Mucosa of descending colon (tissue), 3 donors: ENCODE measurements at regions not wholly inside any gene's neighbourhood (a gene's known extent, or its start where the extent isn't known, plus 50 kb on each side); places are given as distances from the start of the nearest gene placed in this dataset.

Experiments used
- ATAC-seq: fragments of 200-7000 bp; cut with Tn5 transposase; one replicate; pipeline ENCODE4 v1.9.1; 2020; ENCODE audit warnings: mild to moderate bottlenecking, moderate library complexity
- DNase-seq, 3 donors: peaks; one replicate each; pipeline ENCODE4 v3.0.0-alpha.2; 2020
- H3K36me3 ChIP-seq: fragments of 200-600 bp; one replicate; pipeline ENCODE4 v1.8.0; 2021; ENCODE audit warnings: low read depth, mild to moderate bottlenecking
- H3K4me1 ChIP-seq: fragments of 200-600 bp; one replicate; pipeline ENCODE4 v1.8.0; 2021; ENCODE audit warnings: low read depth, mild to moderate bottlenecking
- H3K4me3 ChIP-seq: fragments of 200-600 bp; one replicate; pipeline ENCODE4 v1.8.0; 2021; ENCODE audit warnings: mild to moderate bottlenecking
- H3K9me3 ChIP-seq: fragments of 200-600 bp; one replicate; pipeline ENCODE4 v1.8.0; 2021; ENCODE audit warnings: mild to moderate bottlenecking
- CTCF ChIP-seq: fragments of 200-600 bp; IDR thresholded peaks from one replicate; pipeline ENCODE4 v1.8.0; 2022; ENCODE audit warnings: antibody characterized with exemption, mild to moderate bottlenecking
- intact Hi-C, 2 donors: fragments of 100-400 bp; cut with DNase I in 1 of 2; cut with micrococcal nuclease in 1 of 2; formaldehyde crosslinking; loops; one replicate each; pipeline versions ENCODE4 v1.11.0 to v1.11.1; 2022; cut with DNase I, micrococcal nuclease
- donor health status: DM: no; HTN: no; CAD: no; lungs with moderate emphysema.
- donor health status: DM: no; HTN: no; CAD: no.
- donor health status: DM: no; HTN: yes; CAD: no.

DNA sequence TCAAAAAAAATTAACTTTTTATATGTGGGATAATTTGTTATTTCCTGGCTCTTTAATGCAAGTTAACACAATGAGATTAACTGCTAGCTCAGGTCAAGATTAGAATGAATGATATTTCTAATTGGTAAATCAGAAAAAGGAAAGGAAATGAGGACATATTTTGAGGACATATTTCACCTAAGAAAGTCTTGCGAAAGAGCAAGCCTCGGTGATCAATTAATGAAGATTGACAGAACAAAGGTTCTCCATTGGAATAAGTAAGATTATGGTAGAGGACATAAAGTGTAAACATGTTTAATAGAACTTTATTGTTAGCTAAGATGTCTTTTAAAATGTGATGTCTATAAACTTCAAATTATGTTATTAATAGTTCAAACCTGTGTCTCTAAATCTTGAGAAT, 1617.8 kb downstream of the KCNT2 start:
- Histone ChIP-seq H3K36me3 (no peaks in the 10 kb centered on the region), H3K4me3 (no peak overlapping the region), H3K9me3 (no peaks in the 10 kb centered on the region), H3K4me1 (no peaks in the 10 kb centered on the region)
- ATAC-seq (no peak), DNase-seq (no peak)
- no peak for TF ChIP-seq CTCF
- intact Hi-C loops = no loop called here

GRCh38 chr1:194975913-194976312, 1632.3 kb downstream of the KCNT2 start:
- TF ChIP-seq CTCF = no peak
- no peaks in the 10 kb centered on the region for H3K9me3 ChIP-seq
- no peaks in the 10 kb centered on the region for H3K36me3 ChIP-seq

GRCh38 chr1:194968916-194969315, 1639.3 kb downstream of the KCNT2 start:
- Histone ChIP-seq H3K36me3 (no peaks in the 10 kb centered on the region), H3K4me3 (no peak overlapping the region), H3K4me1 (no peaks in the 10 kb centered on the region), H3K9me3 (no peaks in the 10 kb centered on the region)
- ATAC-seq = no peak
- DNase-seq = no peak
- intact Hi-C loops = no loop called here
- no peak for TF ChIP-seq CTCF

More at GRCh38 chr1:194975913-194976312, 1632.3 kb downstream of the KCNT2 start:
- intact Hi-C loops = no loop called here
- H3K4me1 ChIP-seq = no peaks in the 10 kb centered on the region
- no peak overlapping the region for H3K4me3 ChIP-seq
- no peak for DNase-seq
- ATAC-seq = no peak

GRCh38 chr1:194959795-194960194, 1648.4 kb downstream of the KCNT2 start:
- no peak for TF ChIP-seq CTCF
- no peak for DNase-seq
- Histone ChIP-seq H3K4me1 (no peaks in the 10 kb centered on the region), H3K36me3 (no peaks in the 10 kb centered on the region), H3K4me3 (no peak overlapping the region), H3K9me3 (no peaks in the 10 kb centered on the region)
- ATAC-seq = no peak
- intact Hi-C loops = no loop called here

GRCh38 chr1:194952171-194952570, 1656.1 kb downstream of the KCNT2 start:
- no peaks in the 10 kb centered on the region for H3K4me1 ChIP-seq
- intact Hi-C loops = no loop called here

More at GRCh38 chr1:194952171-194952570, 1656.1 kb downstream of the KCNT2 start:
- ATAC-seq (no peak), DNase-seq (no peak)
- TF ChIP-seq CTCF = no peak
- H3K9me3 ChIP-seq = no peaks in the 10 kb centered on the region
- H3K36me3 ChIP-seq = no peaks in the 10 kb centered on the region
- H3K4me3 ChIP-seq = no peak overlapping the region
